ENCODE measurements at regions not wholly inside any gene's neighbourhood (a gene's known extent, or its start where the extent isn't known, plus 50 kb on each side); places are given as distances from the start of the nearest gene placed in this dataset.

GRCh38 chr1:73800376-73800775 is 397.6 kb downstream of the LRRIQ3 start:
- TF ChIP-seq CTCF (IDR thresholded peaks at IDR 0.05) = no peak
- TF ChIP-seq POLR2AphosphoS5 (IDR thresholded peaks at IDR 0.05) = no peak
- no peak for TF ChIP-seq POLR2A (IDR thresholded peaks at IDR 0.05)
- TF ChIP-seq EP300 (IDR thresholded peaks at IDR 0.05) = no peak
